Hematopoietic multipotent progenitor cell treated with erythropoietin and hydrocortisone succinate and interleukin-3 and kit ligand, for 8 days (in vitro differentiated cells): ENCODE measurements at regions not wholly inside any gene's neighbourhood (a gene's known extent, or its start where the extent isn't known, plus 50 kb on each side); places are given as distances from the start of the nearest gene placed in this dataset.
A peak's percentile ranks its signal among the peaks of the same experiment; 100 is the strongest.

Experiments
- DNase-seq: peaks from one replicate; pipeline ENCODE4 v3.0.0-alpha.2; 2015

- DNase-seq = no peak
Observed at GRCh38 chr5:56366986-56367385, 133.9 kb upstream of the ANKRD55 start.

- DNase-seq = peak; percentile 10
Observed at GRCh38 chr5:56361398-56361797, 128.3 kb upstream of the ANKRD55 start.

GRCh38 chr5:56360816-56361215 lies 127.7 kb upstream of the ANKRD55 start:
- no peak for DNase-seq

GRCh38 chr5:56359809-56360685 lies 126.9 kb upstream of the ANKRD55 start:
- no peak for DNase-seq

GRCh38 chr5:56358703-56359681 lies 125.9 kb upstream of the ANKRD55 start:
- DNase-seq = no peak

- DNase-seq = no peak
Observed at GRCh38 chr5:56358046-56358445, 124.9 kb upstream of the ANKRD55 start.

- DNase-seq = no peak
Observed at GRCh38 chr5:56357426-56357825, 124.3 kb upstream of the ANKRD55 start.

GRCh38 chr5:56356836-56357160 lies 123.7 kb upstream of the ANKRD55 start:
- no peak for DNase-seq

GRCh38 chr5:56356121-56356835 lies 123.1 kb upstream of the ANKRD55 start:
- DNase-seq = no peak

- no peak for DNase-seq
Observed at GRCh38 chr5:56354836-56355235, 121.7 kb upstream of the ANKRD55 start.

- peak; percentile 31 for DNase-seq
Observed at GRCh38 chr5:56352808-56353590, 119.9 kb upstream of the ANKRD55 start.

- DNase-seq = no peak
Observed at GRCh38 chr5:56350597-56351170, 117.6 kb upstream of the ANKRD55 start.

- DNase-seq = no peak
Observed at GRCh38 chr5:56350011-56350596, 117.0 kb upstream of the ANKRD55 start.

- DNase-seq = no peak
Observed at GRCh38 chr5:56349461-56349860, 116.3 kb upstream of the ANKRD55 start.

GRCh38 chr5:56346741-56347535 lies 113.8 kb upstream of the ANKRD55 start:
- no peak for DNase-seq

- no peak for DNase-seq
Observed at GRCh38 chr5:56346044-56346710, 113.0 kb upstream of the ANKRD55 start.

GRCh38 chr5:56345352-56345751 lies 112.2 kb upstream of the ANKRD55 start:
- no peak for DNase-seq

GRCh38 chr5:56344594-56344993 lies 111.5 kb upstream of the ANKRD55 start:
- DNase-seq = no peak

GRCh38 chr5:56343988-56344387 lies 110.9 kb upstream of the ANKRD55 start:
- DNase-seq = no peak

GRCh38 chr5:56342616-56343015 lies 109.5 kb upstream of the ANKRD55 start:
- DNase-seq = no peak
